Endothelial cell of umbilical vein (primary cell): ENCODE measurements at regions not wholly inside any gene's neighbourhood (a gene's known extent, or its start where the extent isn't known, plus 50 kb on each side); places are given as distances from the start of the nearest gene placed in this dataset.

ENCODE experiments used
- CTCF ChIP-seq, 2 donors: IDR thresholded peaks; 1 replicate in 1 of 2; 2 replicates in 1 of 2; pipeline ENCODE4 v1.5.1; 2011; ENCODE audit warnings: low read length in 2 of 2, mild to moderate bottlenecking in 2 of 2, moderate library complexity in 2 of 2, control low read depth in 1 of 2, inconsistent platforms in 1 of 2, low read depth in 1 of 2; ENCODE audit not compliant: insufficient read depth in 1 of 2; ENCODE audit errors: extremely low read depth in 1 of 2
- POLR2AphosphoS5 ChIP-seq: IDR thresholded peaks from 2 replicates; pipeline ENCODE4 v1.6.1; 2012; ENCODE audit warnings: low read depth, mild to moderate bottlenecking, control low read depth, low read length, moderate library complexity; ENCODE audit not compliant: insufficient read depth

- no peak for TF ChIP-seq POLR2AphosphoS5
- TF ChIP-seq CTCF (IDR thresholded peaks at IDR 0.05; ENCODE audit: extremely low read depth in 1 of 2, insufficient read depth in 1 of 2, low read depth in 1 of 2, low read length in 2 of 2): no peak
Observed at GRCh38 chr7:41385996-41386395, 316.9 kb downstream of the INHBA start.
